ENCODE measurements at regions not wholly inside any gene's neighbourhood (a gene's known extent, or its start where the extent isn't known, plus 50 kb on each side); places are given as distances from the start of the nearest gene placed in this dataset.

DNA sequence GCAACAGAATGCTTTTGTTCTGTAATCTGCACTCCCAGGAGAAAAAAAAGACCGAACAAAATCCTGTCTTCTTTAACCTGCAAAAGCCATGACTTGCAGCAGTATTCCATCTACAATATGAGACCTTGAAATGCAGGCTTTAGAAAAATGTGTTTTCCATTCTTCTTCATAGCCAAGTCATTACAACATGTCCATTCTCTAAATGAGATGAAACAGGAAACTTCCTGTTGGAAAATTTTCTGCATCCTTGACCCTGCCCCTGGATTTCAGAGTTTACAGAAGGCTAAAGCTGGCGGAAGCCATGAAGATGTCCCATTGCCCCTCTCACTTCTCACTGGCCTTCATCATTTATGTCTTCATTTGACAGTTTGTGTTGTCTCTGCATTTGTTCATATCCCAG is 546.4 kb downstream of the TNS3 start:
- H3K36me3 Mint-ChIP-seq (ENCODE audit: insufficient read depth, unreplicated experiment), result no peaks in the 10 kb centered on the region
- DNase-seq (ENCODE audit: unreplicated experiment), result no peak
- no peak overlapping the region for H3K4me3 Mint-ChIP-seq (ENCODE audit: unreplicated experiment)
- no peaks in the 10 kb centered on the region for H3K27me3 Mint-ChIP-seq (ENCODE audit: insufficient read depth, unreplicated experiment)
- POLR2A ChIA-PET, result no interaction called here
- no peaks in the 10 kb centered on the region for H3K9me3 Mint-ChIP-seq (ENCODE audit: unreplicated experiment)
- no TSS peak for BruUV-seq (replicated peaks)
- no peaks in the 10 kb centered on the region for H3K4me1 Mint-ChIP-seq (ENCODE audit: insufficient read depth, unreplicated experiment)
- CTCF ChIA-PET, result no interaction called here
- no peak overlapping the region for H3K27ac Mint-ChIP-seq (ENCODE audit: low read depth, unreplicated experiment)
- intact Hi-C loops (cut with micrococcal nuclease), result no loop called here
- TF ChIP-seq, protein P1, sequence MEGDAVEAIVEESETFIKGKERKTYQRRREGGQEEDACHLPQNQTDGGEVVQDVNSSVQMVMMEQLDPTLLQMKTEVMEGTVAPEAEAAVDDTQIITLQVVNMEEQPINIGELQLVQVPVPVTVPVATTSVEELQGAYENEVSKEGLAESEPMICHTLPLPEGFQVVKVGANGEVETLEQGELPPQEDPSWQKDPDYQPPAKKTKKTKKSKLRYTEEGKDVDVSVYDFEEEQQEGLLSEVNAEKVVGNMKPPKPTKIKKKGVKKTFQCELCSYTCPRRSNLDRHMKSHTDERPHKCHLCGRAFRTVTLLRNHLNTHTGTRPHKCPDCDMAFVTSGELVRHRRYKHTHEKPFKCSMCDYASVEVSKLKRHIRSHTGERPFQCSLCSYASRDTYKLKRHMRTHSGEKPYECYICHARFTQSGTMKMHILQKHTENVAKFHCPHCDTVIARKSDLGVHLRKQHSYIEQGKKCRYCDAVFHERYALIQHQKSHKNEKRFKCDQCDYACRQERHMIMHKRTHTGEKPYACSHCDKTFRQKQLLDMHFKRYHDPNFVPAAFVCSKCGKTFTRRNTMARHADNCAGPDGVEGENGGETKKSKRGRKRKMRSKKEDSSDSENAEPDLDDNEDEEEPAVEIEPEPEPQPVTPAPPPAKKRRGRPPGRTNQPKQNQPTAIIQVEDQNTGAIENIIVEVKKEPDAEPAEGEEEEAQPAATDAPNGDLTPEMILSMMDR (IDR thresholded peaks at IDR 0.05; ENCODE audit: unreplicated experiment), result no peak

- no TSS peak for BruUV-seq (replicated peaks)
- POLR2A ChIA-PET, result interaction anchor here (1.0 kb wide), 1 partner anchor 38 kb away, joined by 3 read pairs; no protein-coding TSS in a partner anchor
- Mint-ChIP-seq H3K27me3 (ENCODE audit: insufficient read depth, unreplicated experiment) (no peaks in the 10 kb centered on the region), H3K27ac (ENCODE audit: low read depth, unreplicated experiment) (no peak overlapping the region), H3K36me3 (ENCODE audit: insufficient read depth, unreplicated experiment) (no peaks in the 10 kb centered on the region), H3K4me3 (ENCODE audit: unreplicated experiment) (no peak overlapping the region), H3K4me1 (ENCODE audit: insufficient read depth, unreplicated experiment) (no peaks in the 10 kb centered on the region), H3K9me3 (ENCODE audit: unreplicated experiment) (no peaks in the 10 kb centered on the region)
- TF ChIP-seq, protein P1 (IDR thresholded peaks at IDR 0.05; ENCODE audit: unreplicated experiment), result no peak
- no peak for DNase-seq (ENCODE audit: unreplicated experiment)
- CTCF ChIA-PET, result no interaction called here
- intact Hi-C loops (cut with micrococcal nuclease), result no loop called here
Observed at GRCh38 chr7:47034180-47034579, 547.7 kb downstream of the TNS3 start.

DNA sequence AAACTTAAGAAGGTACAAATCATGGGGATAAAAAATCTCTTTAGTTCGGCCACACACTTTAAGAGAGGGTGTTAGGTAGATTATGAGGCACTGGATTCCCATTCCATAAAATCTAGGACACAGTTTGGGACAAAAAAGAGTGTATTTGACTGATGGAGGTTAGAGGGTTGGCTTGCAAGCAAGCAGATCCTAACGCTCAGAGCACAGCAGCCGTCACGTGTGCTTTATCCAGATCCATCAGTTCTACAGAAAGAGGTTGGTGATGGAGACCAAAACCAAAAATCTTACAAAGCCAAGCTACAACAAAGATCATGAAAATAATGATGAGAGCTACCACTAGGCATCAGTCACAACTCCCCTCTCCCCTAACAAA is 549.4 kb downstream of the TNS3 start:
- no peaks in the 10 kb centered on the region for H3K27me3 Mint-ChIP-seq (ENCODE audit: insufficient read depth, unreplicated experiment)
- no peaks in the 10 kb centered on the region for H3K36me3 Mint-ChIP-seq (ENCODE audit: insufficient read depth, unreplicated experiment)
- no TSS peak for BruUV-seq (replicated peaks)
- TF ChIP-seq, protein P1 (IDR thresholded peaks at IDR 0.05; ENCODE audit: unreplicated experiment), result no peak
- CTCF ChIA-PET, result interaction anchor here (0.6 kb wide), 1 partner anchor 85 kb away, joined by 3 read pairs; no protein-coding TSS in a partner anchor
- POLR2A ChIA-PET, result no interaction called here
- intact Hi-C loops (cut with micrococcal nuclease), result no loop called here
- H3K4me3 Mint-ChIP-seq (ENCODE audit: unreplicated experiment), result no peak overlapping the region
- no peak overlapping the region for H3K27ac Mint-ChIP-seq (ENCODE audit: low read depth, unreplicated experiment)
- no peaks in the 10 kb centered on the region for H3K9me3 Mint-ChIP-seq (ENCODE audit: unreplicated experiment)
- H3K4me1 Mint-ChIP-seq (ENCODE audit: insufficient read depth, unreplicated experiment), result no peaks in the 10 kb centered on the region
- DNase-seq (ENCODE audit: unreplicated experiment), result no peak

GRCh38 chr7:47031786-47032535 is 550.0 kb downstream of the TNS3 start:
- no peaks in the 10 kb centered on the region for H3K27me3 Mint-ChIP-seq (ENCODE audit: insufficient read depth, unreplicated experiment)
- no peak for DNase-seq (ENCODE audit: unreplicated experiment)
- no TSS peak for BruUV-seq (replicated peaks)
- H3K4me3 Mint-ChIP-seq (ENCODE audit: unreplicated experiment), result no peak overlapping the region
- H3K36me3 Mint-ChIP-seq (ENCODE audit: insufficient read depth, unreplicated experiment), result no peaks in the 10 kb centered on the region
- ChIA-PET CTCF (interaction anchor here (0.6 kb wide), 1 partner anchor 84 kb away, joined by 3 read pairs; no protein-coding TSS in a partner anchor), POLR2A (no interaction called here)
- intact Hi-C loops (cut with micrococcal nuclease), result no loop called here
- no peaks in the 10 kb centered on the region for H3K4me1 Mint-ChIP-seq (ENCODE audit: insufficient read depth, unreplicated experiment)
- TF ChIP-seq, protein P1 (IDR thresholded peaks at IDR 0.05; ENCODE audit: unreplicated experiment), result no peak
- no peaks in the 10 kb centered on the region for H3K9me3 Mint-ChIP-seq (ENCODE audit: unreplicated experiment)
- no peak overlapping the region for H3K27ac Mint-ChIP-seq (ENCODE audit: low read depth, unreplicated experiment)
